Renal cortical epithelial cell (primary cell): ENCODE measurements at regions not wholly inside any gene's neighbourhood (a gene's known extent, or its start where the extent isn't known, plus 50 kb on each side); places are given as distances from the start of the nearest gene placed in this dataset.

Source experiments
- DNase-seq: peaks from one replicate; pipeline ENCODE4 v3.0.0-alpha.2; 2011; ENCODE audit warnings: low read depth

DNA sequence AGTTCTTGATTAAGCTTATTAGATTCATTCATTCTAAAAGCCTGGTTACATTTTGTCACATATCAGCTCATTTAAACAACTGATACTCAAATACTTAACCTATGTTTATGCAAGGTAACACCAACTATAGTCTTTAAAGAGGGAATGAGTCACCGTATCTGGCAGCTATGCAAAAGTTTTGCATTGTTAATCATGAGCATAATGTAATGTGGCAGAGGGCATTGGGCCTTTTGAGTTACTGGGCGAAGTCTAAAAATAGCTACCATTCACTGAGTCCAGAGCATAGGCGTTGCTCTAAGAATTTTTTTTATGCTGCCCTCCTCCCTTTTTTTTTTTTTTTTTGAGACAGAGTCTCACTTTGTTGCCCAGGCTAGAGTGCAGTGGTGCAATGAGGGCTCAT, 277.7 kb upstream of the ZNF717 start:
- DNase-seq, result peak; percentile 89

DNA sequence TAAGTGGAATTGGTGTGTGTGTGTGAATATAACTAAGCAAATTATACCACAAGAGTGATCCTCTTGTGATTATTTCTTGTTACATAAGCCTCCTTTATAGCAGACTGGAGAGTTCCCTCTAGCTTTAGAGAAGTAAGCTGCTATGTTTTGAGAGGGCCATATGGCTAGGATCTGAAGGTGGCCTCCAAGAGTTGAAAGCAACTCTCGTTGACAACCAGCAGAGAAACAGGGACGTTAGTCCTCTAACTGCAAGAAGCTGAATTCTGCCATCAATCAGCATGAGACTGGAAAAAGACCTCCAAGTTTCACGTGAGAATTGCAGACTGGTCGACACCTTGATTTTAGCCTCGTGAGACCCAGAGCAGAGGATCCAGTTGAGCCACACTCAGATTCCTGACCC, 278.5 kb upstream of the ZNF717 start:
- DNase-seq, result no peak

DNA sequence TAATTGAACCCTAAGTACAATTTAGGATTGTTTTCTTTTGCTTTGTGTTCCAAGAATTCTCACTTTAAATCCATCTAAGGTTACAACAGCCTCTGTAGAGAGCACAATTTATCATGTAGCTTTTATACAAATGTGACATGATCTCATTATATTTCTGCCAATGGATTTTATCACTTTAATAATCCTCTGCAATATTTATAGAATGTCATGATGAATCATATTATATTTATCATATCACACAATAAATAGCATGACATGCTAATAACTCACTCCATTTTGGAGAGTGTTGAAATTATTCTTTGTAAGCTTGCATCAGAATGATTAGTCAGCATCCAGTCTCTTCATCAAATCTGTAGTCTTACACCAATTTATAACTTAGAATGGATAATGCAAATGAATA, 280.6 kb upstream of the ZNF717 start:
- no peak for DNase-seq

DNA sequence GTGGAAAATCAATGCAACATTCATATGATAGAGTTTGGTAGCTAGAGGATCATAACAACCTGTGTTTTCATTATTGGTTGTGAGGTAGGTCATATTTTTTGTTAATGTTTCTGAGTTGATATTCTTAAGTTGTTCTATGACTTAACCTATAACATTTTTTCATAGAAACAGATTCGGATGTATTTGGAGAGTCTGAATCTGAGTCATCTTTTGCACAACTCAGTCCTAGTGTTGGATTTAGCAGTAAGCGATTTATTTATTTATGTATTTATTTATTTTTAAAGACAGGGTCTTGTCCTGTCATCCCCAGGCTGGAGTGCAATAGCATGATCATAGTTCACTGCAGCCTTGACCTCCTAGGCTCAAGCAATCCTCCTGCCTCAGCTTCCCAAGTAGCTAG, 292.8 kb upstream of the ZNF717 start:
- no peak for DNase-seq

DNA sequence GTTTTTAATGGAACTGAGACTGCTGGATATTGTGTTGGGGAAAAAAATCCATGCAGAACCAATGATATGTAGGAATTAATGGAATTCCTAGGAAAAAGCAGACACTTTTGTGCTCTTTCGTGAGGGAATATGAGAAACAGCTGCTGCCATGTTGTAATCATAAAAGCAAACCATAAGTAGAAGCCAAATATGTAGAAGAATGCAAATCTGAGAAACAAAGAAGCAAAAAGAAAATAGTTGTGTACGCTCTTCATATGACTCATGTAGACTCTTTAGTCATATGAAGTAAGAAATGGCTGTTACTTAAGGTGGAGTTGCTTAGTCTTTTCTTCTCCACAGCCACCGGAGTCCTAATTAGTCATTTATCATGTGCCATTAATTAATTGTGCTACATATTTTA, 298.6 kb upstream of the ZNF717 start:
- no peak for DNase-seq

DNA sequence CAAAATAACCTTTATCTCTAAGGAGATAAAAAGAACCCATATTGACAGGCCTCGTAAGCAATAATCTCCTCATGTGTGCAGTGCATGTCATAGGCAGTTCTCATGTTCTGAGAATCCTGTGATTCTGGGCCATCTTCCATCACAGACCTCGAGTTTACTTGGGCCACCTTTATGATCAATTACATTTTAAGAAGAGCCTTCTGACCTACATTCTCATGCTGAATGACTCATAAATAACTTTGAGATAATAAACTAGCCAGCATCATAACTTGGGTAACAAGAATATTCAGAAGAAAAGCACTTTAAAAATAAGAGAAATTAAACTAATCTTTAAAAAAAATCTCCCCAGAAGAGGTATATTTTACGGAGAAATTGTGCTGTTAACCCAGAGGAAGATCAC, 310.7 kb upstream of the ZNF717 start:
- DNase-seq, result no peak

DNA sequence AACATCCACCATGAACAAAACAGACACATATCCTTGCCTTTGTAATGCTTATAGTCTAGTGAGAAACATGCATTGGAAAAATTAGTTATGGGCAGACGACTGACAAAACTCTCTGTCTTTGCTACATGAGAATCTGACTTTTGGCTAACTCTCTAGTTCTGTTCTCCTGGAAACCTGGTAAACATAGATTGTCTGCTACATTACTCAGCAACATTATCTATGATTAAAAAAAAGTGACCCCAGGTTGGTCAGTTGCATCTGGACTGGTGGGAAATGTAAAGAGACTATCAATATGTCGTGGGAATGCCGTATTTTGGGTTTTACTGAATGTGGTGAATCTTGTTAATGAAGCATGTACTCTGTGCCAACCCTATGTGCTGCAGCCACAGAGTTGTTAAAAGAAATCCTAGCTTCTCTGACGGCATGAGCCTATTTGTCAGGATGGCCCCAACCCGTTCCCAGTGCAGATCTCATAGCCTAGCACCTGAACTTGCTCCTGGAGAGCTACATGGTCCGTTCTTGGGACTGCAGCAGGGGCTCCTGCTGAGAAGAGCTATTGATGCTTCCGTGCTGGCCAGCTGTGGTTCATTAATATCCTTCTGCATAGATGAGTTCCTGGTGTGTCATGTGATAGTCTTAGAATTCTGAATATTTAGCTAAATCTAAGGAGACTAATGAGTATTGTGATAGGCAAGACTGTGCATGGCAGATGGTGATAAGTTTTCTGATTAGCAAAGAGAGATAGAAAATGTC, 311.7 kb upstream of the ZNF717 start:
- no peak for DNase-seq

DNA sequence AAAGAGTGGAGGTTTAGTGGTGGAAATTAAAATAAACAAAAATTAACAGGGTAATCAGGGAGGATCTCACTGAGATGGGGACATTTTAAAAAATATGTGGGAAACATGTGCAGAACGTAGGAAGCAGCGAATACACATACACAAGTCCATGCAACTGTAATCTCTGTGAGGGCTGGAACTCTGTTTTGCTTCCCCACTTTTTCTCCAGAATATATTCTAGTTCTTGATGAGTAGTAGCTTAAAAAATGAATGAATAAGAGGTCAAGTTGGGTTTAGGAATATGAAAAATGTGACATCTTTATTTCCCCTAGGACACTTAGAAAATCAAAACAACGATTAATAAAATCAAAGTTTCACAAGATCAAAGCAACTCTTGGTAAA, 312.2 kb upstream of the ZNF717 start:
- DNase-seq, result no peak

DNA sequence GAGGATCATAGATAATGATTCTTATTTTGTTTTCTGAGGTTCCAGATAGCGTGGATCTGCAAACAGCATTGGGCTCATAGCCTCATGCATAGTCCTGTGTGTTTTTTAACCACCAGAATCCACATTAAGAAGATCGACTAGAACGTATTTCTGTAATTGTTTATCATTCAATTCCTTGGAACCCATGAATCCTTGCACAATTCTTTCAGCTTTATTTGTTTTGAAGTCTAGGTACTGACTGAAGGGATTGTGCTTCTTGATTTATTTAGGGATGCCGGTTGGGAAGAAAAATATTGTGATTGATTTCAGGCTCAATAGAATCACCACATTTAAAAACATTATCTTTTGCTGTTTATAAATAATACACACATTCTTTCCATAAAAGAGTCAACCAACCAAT, 314.6 kb upstream of the ZNF717 start:
- DNase-seq, result no peak

DNA sequence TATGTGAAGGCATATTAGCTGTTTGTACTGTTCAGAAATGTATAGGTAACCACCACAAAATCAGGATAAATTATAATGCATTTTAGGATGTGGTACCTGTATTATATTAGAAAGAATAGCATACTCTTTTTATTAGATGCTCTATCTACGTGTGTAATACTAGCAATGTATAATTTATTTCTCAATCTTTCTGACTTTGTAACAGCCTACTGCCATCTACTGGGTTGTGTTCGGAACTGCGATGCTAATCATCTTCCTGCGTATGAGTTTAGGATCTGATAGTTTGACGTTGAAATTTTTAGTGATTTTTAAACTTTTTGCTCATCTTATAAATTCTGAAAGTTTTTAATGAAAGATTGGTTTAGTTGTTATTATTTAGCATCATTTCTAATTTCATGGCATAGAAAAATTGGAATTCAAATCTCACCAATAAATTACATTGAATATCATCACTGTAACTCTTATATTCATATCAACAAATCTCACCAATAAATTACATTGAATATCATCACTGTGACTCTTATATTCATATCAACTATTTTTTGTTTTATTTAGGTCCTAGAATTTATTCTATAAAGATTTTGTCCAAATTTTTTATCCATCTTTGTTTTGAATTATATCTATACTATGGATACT, 322.7 kb upstream of the ZNF717 start:
- DNase-seq, result peak; percentile 40

DNA sequence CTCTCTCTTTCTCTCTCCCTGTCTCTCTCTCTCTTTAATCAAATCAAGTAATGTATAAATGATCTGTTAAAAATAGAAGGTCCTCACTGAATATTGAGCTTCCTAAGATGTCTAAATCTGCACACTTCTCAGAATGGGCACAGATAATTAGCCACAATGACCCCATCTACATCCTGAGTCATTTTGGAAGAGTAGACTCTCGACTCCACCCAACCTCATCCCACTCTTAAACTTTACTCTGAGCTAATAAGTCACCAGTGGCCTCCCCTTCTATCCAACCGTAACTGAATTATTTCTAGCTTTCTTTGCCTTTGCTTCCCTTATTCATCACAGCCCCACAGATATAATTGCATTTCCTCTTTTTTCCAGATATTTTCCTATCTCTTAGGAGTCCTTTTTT, 326.5 kb upstream of the ZNF717 start:
- DNase-seq, result no peak

DNA sequence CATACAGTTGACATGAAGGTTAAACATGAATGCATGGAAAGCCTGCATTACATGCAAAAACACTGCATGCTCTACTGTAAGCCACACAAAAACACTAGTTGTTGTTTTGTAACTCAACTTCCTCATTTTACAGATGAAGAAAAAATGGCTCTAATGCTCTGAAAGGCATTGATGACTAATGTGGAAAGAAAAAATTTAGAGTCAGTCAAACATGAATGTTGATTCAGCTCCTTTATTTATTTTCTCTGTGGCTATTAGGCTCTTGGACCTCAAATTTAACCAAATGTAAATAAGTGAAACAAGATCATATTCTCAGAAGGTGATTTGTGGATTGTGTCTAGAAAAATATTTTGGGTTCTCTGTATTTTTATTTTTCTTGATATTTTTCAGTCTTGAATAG, 336.7 kb upstream of the ZNF717 start:
- DNase-seq, result peak; percentile 29

DNA sequence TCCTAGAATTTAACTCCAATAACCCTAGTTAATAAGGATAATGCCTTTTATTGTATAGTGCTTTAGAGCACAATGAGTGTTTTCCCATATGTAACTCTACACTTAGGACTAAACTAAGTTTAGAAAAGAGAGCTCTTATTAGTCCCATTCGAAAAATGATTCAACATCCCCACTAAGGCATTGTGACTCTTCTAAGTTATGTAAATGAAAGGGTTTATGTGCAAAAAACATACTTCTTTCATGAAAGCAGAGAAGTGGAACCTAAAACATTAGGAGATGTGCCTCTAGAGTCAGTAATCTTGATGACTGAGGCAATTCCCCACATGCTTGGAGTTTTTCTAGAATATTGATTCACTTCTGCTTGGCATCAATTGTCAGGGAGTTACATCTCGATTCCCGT, 344.1 kb upstream of the ZNF717 start:
- no peak for DNase-seq

DNA sequence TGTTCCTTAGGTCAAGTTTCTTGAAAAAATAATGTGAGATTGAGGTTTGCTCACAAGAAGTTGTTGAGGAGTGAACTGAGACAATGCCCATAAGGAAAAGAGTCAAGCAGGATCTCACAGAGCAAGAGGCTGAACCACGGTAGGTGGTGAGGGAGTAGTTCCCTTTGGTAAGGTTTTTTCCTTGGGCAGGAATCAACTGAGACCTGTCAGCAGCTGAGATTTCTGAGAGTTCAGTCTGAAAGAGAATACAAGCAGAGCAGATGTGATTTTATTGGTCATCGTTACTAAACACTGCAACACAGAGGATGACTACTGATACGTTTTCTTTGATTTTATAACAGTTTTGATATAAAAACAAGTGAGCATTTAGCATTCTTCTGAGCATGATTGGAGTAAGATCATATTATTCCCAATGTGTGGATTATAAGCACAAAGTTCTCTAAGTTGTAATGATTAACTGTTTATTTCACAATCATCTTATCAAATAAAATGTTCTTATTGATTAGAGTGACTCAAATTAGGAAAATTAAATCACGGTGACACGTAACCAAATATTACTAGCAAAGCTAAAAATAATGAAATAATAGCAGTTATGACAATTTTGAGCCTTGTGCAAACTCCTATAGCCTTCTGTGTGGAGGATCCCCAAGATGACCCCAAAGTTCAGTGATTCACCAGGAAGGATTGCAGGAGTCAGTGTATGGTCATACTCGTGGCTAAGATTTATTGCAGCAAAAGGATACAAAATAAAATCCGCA, 346.2 kb upstream of the ZNF717 start:
- DNase-seq, result peak; percentile 36

DNA sequence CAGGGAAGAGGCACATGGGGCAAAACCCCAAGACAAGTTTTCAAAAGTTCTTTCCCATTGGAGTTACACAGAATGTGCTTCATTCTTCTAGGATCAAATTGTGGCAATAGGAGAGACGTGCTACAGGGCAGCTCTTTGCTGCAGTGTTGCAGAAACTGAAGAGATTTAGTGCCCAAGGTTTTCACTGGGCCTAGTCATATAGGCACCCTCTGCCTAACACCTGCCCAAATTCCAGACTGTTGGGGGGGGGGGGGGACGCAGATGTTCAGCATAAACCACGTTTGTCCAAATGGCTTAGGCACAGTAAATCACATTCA, 346.8 kb upstream of the ZNF717 start:
- DNase-seq, result no peak

DNA sequence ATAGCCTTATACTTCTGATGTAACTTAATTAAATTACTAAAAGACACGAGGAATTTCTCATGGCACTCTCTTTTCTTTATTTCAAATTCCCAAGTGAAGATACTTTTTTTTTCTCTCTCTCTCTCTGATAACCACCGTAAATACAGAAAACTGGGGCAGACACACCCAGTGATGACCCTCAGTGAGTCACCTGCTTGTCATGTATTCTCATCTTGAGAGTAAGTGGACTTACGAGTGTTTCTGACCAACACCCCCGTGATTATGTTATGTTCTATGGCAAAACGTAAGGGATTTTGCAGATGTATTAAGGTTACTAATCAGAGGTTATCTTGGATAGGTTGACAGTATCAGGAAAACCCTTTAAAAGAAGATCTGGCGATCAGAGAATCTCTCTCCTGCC, 348.8 kb upstream of the ZNF717 start:
- no peak for DNase-seq

DNA sequence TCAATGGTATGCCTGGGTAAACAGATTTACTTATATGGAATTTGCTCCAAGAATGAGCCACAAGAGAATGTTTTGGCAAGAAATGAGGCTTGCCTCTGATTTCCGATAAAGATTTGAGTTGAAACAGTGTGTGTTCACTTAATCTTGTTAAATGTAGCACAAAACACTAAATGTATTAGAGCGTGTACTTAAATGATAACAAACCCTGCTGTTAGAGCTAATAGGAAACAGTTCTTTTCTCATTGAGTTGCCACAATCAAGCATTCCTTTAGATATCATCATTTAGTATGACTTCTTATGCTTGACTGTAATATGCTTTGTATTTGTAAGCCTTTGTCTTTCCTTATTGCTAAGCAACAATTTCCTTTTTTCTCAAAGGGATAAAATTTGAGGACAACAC, 353.6 kb upstream of the ZNF717 start:
- no peak for DNase-seq

DNA sequence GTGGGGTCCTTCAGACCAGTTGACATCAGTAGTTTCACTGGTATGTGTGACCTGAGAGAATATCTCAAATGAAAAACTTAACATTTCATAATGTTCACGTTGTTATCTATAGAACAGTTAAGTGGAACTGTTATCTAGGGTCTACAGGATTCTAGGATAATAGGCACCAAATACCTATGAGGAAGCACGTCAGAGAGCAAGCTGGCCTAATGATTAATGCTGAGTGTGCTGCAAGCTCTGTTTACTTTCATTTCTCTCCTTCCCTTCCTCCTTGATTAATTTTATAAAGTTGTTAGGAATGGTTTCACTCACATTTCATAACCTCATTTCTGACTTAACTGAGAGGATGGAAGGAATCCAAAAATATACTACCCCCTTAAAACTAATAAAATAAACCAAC, 362.5 kb upstream of the ZNF717 start:
- DNase-seq, result no peak

DNA sequence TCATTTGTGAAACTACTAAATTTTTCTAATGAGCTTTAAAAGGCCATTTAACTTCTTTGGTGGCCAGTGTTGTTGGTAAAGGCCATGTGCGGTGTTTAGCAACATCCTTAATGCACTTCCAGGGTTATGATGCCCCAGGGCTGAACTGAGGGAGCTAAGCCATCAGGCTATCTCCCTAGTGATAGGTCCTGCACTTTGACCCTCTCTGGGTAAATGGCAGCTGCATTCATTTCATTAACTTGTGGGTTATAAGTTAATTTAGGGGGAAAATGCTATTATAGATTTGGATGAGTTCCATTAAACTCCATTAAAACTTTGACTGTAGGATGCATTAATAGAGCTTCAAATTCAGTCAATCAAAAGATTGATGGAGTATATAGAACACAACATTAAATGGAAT, 366.7 kb upstream of the ZNF717 start:
- DNase-seq, result no peak

DNA sequence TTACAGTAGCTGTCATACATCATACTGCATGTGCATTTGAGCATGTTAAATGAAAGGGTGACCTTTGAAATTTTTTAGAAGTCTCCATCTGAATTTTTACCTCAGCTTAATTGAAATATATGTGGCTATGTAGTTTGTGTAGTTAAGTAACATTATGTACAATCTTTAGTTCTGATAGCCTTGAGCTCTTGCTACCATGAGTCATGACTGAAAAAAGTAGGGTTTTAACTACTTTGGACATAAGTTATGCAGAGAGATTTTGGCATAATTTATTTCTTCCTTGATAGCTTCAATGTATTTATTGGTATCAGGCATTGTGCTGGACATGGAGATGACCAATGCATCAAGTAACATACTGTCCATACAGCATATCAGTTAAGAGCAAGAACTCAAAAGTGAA, 376.5 kb upstream of the ZNF717 start:
- no peak for DNase-seq

DNA sequence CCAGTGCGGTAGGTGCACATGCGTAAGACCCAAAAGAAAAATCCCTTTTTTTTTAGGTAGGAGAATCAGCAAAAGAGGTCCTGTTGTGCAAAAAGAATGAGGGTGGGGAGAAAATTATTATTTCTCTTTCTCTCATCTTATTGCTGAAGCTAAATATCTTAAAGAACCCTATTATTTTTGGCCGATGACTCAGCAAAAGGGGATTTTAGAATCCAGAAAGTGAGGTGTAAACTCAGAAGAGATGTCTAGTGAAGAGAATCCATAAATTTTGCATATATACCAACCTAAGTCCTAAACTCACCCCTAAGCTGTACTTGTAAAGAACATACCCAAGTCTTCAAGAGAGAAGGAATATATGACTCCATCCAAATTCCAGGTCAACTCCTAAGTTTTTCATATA, 386.3 kb upstream of the ZNF717 start:
- DNase-seq, result no peak

DNA sequence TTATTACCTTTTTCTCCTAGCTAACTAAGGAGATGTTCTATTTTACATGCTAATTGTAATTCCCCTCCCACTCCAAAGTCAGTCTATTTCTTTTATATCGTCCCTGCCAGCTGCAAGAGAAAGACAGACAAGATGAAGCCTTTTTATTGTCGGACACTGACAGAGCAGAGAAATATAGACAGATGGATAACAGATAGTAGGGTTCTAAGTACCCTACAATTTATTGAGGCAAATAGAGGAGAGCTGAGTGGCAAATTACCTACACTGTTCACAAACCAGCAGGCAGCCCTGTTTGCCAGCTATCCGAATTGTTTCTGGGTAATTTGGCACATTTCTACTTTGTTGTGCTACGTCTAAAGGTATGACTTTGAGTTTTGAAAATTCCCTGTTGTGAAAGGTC, 392.3 kb upstream of the ZNF717 start:
- DNase-seq, result no peak

DNA sequence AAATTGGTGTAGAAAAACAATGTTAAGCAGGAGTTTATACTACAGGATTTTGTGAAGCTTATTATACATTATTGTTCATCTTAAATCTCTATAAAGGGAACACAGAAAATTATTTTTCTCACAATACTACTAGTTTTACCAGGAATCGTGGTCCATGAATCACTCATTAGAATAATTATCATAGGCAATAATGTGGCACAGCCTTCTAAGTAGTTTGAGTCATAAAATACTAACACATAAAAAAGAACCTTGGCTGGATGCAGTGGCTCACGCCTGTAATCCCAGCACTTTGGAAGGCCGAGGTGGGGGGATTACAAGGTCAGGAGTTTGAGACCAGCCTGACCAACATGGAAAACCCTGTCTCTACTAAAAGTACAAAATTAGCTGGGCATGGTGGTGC, 393.1 kb upstream of the ZNF717 start:
- no peak for DNase-seq

DNA sequence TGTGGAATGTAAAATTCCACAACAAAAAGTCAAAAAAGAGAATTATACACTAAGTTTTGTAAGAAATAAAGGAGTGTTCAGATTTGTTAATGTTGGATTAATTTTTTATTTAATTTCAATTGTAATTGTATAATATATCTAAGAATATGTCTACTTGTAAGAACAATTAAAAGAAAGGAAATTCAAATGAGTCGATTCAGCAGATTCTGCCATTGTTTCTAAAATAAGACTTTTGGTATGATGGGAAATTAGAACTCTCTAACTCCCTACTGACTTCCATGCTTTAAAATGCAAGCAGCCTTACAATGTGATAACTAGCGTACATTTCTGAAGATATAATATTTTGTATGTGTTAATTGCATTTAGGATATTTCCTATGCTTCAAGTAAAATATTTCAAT, 395.9 kb upstream of the ZNF717 start:
- DNase-seq, result no peak
